Ascending aorta (tissue), 2 donors: ENCODE measurements at regions not wholly inside any gene's neighbourhood (a gene's known extent, or its start where the extent isn't known, plus 50 kb on each side); places are given as distances from the start of the nearest gene placed in this dataset.

Experiments
- DNase-seq, 2 donors: peaks; one replicate each; pipeline ENCODE4 v3.0.0-alpha.2; 2019; ENCODE audit warnings: low spot score in 2 of 2
- H3K27ac ChIP-seq, 2 donors: fragments of 200-600 bp; sonication (generic); one replicate each; pipeline ENCODE4 v1.5.1; 2016 to 2017; ENCODE audit warnings: mild to moderate bottlenecking in 1 of 2
- H3K27me3 ChIP-seq: fragments of 200-600 bp; sonication (generic); one replicate; pipeline ENCODE4 v1.5.1; 2017
- H3K36me3 ChIP-seq, 2 donors: fragments of 200-600 bp; sonication (generic); one replicate each; pipeline ENCODE4 v1.5.1; 2016
- H3K4me1 ChIP-seq, 2 donors: fragments of 200-600 bp; sonication (generic); one replicate each; pipeline ENCODE4 v1.5.1; 2016 to 2017; ENCODE audit warnings: mild to moderate bottlenecking in 1 of 2
- H3K4me3 ChIP-seq, 2 donors: fragments of 200-600 bp; sonication (generic); one replicate each; pipeline ENCODE4 v1.5.1; 2016 to 2017; ENCODE audit warnings: mild to moderate bottlenecking in 1 of 2
- H3K9me3 ChIP-seq, 2 donors: fragments of 200-600 bp; sonication (generic); one replicate each; pipeline ENCODE4 v1.5.1; 2016
- intact Hi-C: fragments of 100-400 bp; cut with DNase I; formaldehyde crosslinking; loops from one replicate; pipeline ENCODE4 v1.15.1; 2023
- TF ChIP-seq, protein P1 (sequence below), 3 experiments: fragments of 200-600 bp in 2 of 3; fragments of 450-650 bp in 1 of 3; sonication (generic) in 2 of 3; IDR thresholded peaks; one replicate each; pipeline ENCODE4 v1.5.1; 2016 to 2019; ENCODE audit warnings: antibody characterized with exemption in 3 of 3, mild to moderate bottlenecking in 1 of 3, moderate library complexity in 1 of 3

DNA sequence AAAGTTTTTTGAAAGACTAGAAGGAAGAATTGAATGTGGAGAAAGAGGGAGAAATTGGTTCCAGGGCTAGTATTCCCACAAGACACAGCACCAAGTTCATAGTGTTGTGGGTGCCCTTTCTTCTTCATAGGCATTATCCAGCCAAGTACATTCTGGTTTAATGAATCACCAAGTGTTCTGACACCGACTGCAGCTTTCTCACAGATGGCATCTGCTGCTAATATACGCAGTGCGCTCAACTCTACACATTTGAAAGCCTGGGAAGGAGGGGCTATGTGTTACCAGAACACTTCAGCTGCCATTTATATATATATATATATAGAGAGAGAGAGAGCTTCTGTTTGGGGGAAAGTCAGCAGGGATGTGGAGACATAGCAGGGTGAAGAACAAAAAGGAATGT is 1168.4 kb downstream of the GATA3 start:
- TF ChIP-seq, protein P1, sequence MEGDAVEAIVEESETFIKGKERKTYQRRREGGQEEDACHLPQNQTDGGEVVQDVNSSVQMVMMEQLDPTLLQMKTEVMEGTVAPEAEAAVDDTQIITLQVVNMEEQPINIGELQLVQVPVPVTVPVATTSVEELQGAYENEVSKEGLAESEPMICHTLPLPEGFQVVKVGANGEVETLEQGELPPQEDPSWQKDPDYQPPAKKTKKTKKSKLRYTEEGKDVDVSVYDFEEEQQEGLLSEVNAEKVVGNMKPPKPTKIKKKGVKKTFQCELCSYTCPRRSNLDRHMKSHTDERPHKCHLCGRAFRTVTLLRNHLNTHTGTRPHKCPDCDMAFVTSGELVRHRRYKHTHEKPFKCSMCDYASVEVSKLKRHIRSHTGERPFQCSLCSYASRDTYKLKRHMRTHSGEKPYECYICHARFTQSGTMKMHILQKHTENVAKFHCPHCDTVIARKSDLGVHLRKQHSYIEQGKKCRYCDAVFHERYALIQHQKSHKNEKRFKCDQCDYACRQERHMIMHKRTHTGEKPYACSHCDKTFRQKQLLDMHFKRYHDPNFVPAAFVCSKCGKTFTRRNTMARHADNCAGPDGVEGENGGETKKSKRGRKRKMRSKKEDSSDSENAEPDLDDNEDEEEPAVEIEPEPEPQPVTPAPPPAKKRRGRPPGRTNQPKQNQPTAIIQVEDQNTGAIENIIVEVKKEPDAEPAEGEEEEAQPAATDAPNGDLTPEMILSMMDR (IDR thresholded peaks at IDR 0.05) = no peak
- Histone ChIP-seq H3K4me1 (no peaks in the 10 kb centered on the region), H3K4me3 (no peak overlapping the region), H3K36me3 (no peaks in the 10 kb centered on the region), H3K27ac (no peak overlapping the region), H3K9me3 (no peaks in the 10 kb centered on the region), H3K27me3 (no peaks in the 10 kb centered on the region)
- intact Hi-C loops = no loop called here
- no peak for DNase-seq

DNA sequence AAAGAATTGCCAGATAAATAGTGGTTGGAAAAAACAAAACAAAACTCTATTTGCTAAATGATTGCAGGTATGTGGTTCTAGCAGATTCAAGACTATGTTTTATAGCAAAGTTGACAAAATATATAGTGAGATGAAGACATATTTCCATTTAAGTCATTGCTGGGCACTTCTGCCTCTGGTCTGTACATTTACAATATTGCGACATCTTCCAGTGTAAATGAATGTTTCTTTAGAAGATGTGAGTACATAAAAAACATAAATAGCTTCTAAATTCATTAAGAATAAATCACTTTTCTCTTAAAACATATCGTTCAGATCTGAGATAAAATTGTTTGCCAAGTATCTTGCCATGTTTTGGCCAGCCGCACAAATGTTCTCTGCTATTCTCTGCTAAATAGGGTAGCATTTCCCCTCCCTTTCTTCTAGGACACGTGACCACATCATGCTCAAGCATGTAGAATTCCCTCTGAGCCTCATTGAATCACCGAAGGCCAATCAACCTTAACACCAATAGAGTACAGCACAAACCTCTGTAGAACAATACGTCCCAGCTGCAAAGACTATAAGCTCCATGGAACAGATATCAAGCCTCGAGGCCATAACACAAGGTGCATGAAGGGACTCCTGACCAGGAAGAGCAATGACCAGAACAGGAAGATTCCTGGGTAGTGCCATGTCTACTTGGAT is 1173.3 kb downstream of the GATA3 start:
- Histone ChIP-seq H3K4me1 (no peaks in the 10 kb centered on the region), H3K36me3 (no peaks in the 10 kb centered on the region), H3K4me3 (no peak overlapping the region), H3K9me3 (no peaks in the 10 kb centered on the region), H3K27me3 (no peaks in the 10 kb centered on the region), H3K27ac (no peak overlapping the region)
- TF ChIP-seq, protein P1 (IDR thresholded peaks at IDR 0.05) = no peak
- no peak for DNase-seq
- intact Hi-C loops = no loop called here

DNA sequence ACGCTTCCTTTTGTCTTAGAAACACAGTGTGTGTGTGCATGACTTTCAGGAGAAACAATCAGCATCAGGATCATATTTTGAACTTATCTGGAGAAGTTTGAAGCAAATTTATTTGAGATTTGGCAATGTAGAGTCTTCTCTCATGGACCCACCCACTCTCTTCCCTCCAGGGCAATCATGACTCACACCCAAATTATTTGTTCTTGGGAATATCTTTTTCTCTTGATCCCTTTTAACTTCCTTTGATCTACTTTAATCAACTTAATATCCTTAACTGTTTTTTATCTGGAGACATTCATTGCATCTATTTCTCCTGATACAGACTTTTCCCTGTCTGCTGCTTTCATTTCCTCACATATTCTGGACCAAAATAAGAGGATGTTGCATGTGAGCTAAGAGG is 1174.3 kb downstream of the GATA3 start:
- TF ChIP-seq, protein P1 (IDR thresholded peaks at IDR 0.05) = no peak
- H3K36me3 ChIP-seq = no peaks in the 10 kb centered on the region
- no peak overlapping the region for H3K4me3 ChIP-seq
- H3K4me1 ChIP-seq = no peaks in the 10 kb centered on the region
- no peak for DNase-seq
- H3K9me3 ChIP-seq = no peaks in the 10 kb centered on the region
- H3K27me3 ChIP-seq = no peaks in the 10 kb centered on the region
- H3K27ac ChIP-seq = no peak overlapping the region
- intact Hi-C loops = no loop called here

DNA sequence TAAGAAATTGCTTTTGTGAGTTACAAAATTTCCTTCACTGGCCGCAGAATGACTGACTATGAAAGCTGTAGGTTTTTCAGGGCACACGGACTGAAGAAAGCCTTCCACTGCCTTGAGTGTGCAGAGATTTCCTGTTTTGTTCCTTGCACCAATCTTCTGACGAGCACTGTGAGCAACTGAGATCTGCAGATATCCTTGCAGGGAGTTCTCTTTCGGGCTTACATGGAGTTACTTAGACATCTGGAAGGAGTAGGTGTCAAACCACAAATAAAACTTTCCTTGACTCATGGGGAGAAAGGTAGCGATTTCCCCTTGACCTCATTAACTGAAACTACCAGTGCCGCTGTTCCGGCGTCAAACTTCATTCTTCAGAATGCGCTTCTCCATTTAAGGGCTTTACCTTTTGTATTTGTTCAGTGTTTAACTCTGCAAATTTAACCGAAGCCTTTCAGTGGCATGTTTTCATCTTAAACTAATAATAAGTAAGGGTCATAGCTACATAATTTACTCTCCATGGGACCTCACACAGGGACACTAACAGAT is 1175.3 kb downstream of the GATA3 start:
- Histone ChIP-seq H3K36me3 (no peaks in the 10 kb centered on the region), H3K27me3 (no peaks in the 10 kb centered on the region), H3K9me3 (no peaks in the 10 kb centered on the region), H3K4me3 (no peak overlapping the region), H3K4me1 (no peaks in the 10 kb centered on the region), H3K27ac (no peak overlapping the region)
- DNase-seq = no peak
- TF ChIP-seq, protein P1 (IDR thresholded peaks at IDR 0.05) = no peak
- intact Hi-C loops = no loop called here

DNA sequence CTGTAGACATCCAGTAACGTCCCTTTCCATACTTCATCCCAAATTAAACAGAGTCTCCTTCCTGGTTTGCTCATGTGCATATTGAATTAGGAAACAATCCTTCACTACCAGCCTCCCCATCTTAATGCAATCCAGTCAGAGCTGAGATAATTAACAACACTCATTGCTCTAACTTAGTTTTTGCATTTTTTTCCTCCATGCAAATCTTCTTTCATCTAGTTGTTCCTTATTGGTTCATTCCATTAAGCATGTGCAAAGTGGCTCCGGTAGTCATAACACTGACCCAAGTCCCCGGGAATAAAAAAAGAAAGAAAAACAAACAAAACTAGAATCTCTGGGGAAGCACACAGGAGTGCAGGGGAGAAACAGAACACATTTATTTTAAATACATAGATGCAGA is 1176.1 kb downstream of the GATA3 start:
- no peak overlapping the region for H3K4me3 ChIP-seq
- H3K36me3 ChIP-seq = no peaks in the 10 kb centered on the region
- no peak for DNase-seq
- no peaks in the 10 kb centered on the region for H3K27me3 ChIP-seq
- intact Hi-C loops = no loop called here
- TF ChIP-seq, protein P1 (IDR thresholded peaks at IDR 0.05) = no peak
- H3K27ac ChIP-seq = no peak overlapping the region
- H3K9me3 ChIP-seq = no peaks in the 10 kb centered on the region
- H3K4me1 ChIP-seq = no peaks in the 10 kb centered on the region
